GM18517 (cell line): ENCODE measurements at regions not wholly inside any gene's neighbourhood (a gene's known extent, or its start where the extent isn't known, plus 50 kb on each side); places are given as distances from the start of the nearest gene placed in this dataset.

Experiments
- ATAC-seq: cut with Tn5 transposase; IDR thresholded peaks from one replicate; pipeline ENCODE4 v1.9.1; 2021; ENCODE audit warnings: mild to moderate bottlenecking, moderate library complexity; ENCODE audit not compliant: unreplicated experiment

GRCh38 chr13:91151921-91152320 lies 195.6 kb upstream of the MIR17HG start:
- no peak for ATAC-seq

- no peak for ATAC-seq
These were observed 194.1 kb upstream of the MIR17HG start for GRCh38 chr13:91153372-91153771.

GRCh38 chr13:91154558-91155353 lies 192.7 kb upstream of the MIR17HG start:
- peak; percentile 84 for ATAC-seq

GRCh38 chr13:91155512-91156114 lies 191.9 kb upstream of the MIR17HG start:
- ATAC-seq = no peak

- ATAC-seq = no peak
These were observed 190.0 kb upstream of the MIR17HG start for GRCh38 chr13:91157273-91158016.

- no peak for ATAC-seq
These were observed 189.5 kb upstream of the MIR17HG start for GRCh38 chr13:91158017-91158395.

DNA sequence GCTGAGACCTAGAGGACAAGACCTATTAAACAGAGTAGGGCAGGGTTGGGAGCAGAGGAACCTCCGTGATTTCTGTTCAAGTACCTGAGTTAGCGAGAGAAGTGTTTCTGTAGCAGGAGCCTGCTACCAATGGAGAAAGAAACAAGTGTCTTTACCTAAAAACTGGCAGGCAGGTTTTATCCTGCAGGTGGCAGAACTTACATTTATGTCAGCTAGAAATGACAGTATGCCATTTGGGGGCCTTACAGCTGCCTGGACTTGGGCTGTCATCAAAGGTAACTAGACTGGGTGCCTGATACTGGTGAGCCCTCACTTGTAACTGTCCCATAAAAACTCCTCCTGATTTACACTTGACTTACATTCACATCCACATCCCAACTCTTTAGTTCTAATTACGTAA lies 185.3 kb upstream of the MIR17HG start:
- ATAC-seq = no peak

GRCh38 chr13:91162589-91162988 lies 184.9 kb upstream of the MIR17HG start:
- no peak for ATAC-seq

- no peak for ATAC-seq
These were observed 181.7 kb upstream of the MIR17HG start for GRCh38 chr13:91165758-91166157.

DNA sequence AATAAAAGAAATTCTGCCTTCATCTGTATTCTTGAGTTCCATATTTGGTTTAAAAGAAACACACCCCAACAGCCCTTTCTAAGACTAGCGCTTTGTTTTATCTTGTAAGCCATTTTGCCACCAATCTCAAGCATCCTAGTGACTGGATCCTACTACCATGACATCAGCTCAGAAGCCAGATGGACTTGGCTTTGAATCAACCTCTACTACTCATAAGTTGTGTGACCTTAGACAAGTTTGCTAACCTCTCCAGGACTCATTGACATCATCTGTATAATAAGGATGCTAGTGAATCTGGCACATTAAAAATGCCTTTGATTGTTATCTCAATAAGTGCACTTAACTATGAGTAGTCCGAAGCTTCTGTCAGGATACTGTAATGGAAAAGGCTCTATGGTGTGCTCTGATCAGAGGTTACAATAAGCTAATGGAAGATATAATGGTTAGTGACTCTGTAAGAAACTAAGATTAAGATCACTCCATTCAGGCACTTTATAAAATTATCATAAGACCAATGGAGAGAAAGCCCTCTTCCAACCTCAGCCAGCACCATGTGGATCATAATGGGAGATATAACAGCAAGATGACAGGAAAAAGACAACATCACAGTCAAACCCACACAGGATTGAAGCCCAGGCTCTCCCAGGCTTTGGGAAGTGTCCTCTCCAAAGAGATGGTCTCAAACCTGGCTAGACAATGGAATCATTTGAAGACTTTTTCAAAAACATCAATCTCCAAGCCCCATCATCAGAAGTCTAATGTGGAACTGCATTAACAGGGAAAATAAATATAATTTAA lies 180.6 kb upstream of the MIR17HG start:
- no peak for ATAC-seq

DNA sequence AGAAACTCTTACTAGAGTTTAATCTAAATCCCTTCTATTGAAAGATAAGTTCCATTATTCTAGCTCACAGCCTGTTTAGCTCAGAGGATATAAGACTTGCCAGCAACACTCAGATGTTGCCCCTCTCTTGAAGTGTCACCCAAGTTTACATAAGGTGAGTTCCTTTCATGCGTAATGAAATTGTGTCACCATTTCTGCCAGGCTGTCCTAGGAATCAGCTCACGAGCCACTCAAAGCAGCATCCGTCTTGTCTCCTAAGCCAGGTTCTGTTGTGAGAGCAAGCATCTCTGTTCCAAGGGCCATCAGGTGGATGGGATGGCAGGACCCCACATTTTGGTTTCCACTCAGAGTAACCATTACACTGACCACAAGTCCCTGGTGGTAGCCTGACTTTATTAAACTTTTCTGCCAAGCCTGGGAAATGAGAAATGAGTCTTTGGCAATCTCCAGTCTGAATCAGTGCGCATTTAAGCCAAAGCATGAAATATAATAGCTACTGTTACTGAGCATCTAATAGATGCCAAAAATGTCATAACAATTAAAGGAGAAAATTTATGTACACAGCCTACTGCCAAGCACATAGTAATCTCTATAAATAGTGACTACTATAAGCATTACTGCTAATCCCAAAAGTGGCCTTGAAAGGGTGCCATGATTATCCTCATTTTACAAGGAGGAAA lies 179.6 kb upstream of the MIR17HG start:
- ATAC-seq = no peak

DNA sequence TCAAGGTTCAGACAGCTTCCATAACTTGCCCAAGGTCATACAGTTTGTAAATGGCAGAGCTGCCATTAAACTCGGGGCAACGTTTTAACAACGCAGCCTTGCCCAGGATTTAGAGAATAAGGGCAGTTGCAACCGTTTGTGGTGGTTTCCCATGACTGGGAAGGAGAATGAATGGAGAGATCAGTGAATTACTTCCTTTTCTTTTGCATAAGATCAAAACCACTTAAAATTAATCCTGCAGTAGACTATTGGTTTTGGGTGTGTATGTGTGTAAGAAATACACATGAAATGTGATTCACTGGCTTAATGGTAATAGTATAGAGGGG lies 179.1 kb upstream of the MIR17HG start:
- no peak for ATAC-seq

DNA sequence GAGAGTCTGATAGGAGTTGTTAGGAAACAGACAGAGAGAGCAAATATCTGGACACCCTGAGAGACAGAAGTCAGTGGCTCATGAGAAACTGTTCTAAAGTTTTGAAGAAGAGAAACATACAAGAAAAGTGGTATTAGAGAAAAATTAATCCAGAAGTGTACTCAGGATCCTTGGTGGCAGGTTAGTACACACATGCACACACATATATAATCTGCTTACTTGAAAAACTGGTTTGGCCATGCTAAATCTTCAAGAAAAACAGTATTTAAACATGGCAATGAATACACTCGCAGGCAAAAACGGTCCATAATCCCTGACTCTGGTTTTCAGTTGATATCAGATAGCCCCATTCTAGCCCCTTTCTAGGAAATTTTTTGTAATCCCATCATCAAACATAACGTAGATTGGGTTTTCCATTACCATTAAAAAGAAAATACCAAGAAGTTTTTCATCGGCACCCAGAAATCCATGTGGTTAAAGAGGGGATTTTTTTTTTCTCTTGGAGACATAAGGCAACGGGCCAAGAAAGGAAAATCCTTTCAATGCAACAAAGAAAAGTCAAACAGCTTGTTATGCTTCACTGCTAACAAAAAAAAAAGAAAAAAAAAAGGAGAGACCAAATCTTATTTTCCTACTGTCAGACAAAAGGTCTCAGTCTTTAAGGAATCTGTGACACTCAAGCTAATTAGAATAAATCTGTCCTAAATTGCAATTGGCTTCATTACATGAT lies 178.0 kb upstream of the MIR17HG start:
- no peak for ATAC-seq

DNA sequence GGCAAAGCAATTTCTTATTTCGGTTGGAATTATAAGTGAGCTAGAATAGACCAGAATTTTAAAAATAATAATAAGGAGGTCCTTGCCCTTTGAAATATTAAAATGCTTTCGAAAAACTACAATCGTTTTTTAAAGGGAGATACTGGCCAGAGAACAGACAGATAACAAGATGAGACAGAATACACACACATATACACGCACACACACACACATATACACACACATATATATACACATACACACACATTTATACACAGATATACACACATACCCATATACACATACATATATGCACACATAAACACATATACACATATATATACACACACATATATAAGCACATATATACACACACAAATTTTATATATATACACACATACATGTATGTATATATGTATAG lies 175.3 kb upstream of the MIR17HG start:
- no peak for ATAC-seq

DNA sequence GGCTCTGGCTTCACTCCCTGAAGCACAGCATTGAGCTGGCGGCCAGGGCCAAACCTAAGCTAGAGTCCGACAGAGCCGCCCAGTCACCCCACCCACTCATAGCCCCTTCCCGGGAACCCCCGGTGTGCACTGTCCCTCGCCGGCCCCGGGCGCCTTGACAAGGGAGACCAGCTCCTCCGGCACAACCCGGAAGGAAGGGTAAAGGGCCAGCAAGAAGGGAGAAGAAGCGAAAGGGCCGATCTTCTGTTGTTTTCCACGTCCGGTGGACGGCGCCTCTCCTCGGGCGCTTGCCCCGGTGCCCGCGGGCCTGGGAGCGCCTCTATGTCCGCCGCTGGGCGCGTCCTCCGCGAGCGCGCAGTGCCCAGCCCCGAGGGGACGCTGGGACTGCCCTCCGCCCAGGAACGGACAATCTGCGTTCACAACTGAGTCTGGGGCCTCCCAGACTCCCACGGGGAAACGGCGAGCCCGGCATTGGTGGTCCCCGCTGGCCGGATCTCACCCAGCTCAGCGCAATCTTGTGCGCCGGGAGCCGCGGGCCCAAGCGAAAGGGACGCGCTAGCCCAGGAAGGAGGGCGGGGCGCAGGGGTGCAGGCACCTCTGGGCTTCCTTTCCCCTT lies 172.5 kb upstream of the MIR17HG start:
- no peak for ATAC-seq

GRCh38 chr13:91178099-91178498 lies 169.4 kb upstream of the MIR17HG start:
- no peak for ATAC-seq

- no peak for ATAC-seq
These were observed 165.6 kb upstream of the MIR17HG start for GRCh38 chr13:91181892-91182291.

- ATAC-seq = no peak
These were observed 163.1 kb upstream of the MIR17HG start for GRCh38 chr13:91184244-91184926.

GRCh38 chr13:91185294-91185863 lies 162.1 kb upstream of the MIR17HG start:
- ATAC-seq = no peak
